ENCODE measurements at regions not wholly inside any gene's neighbourhood (a gene's known extent, or its start where the extent isn't known, plus 50 kb on each side); places are given as distances from the start of the nearest gene placed in this dataset.

DNA sequence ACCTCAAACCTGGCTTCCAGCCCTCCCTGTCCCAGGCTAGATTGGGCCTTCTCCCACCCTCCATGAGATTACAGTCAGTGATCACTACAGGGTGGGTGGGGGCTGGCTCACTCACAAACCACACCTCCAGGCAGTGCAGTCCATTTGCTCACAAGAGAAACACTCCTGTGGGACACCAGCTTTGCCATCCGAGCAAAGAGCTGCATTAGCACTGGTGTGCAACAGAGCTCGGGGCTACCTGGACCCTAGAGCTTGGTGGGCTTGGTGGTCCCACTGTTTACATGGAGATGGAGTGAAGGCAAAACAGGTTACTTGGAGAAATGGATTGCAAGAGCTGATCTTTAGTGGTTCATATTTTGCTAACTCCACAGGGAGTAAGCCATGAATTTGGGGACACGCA lies 451.7 kb upstream of the ZMIZ1 start:
- no peak for DNase-seq (ENCODE audit: low read depth in 3 of 3)

DNA sequence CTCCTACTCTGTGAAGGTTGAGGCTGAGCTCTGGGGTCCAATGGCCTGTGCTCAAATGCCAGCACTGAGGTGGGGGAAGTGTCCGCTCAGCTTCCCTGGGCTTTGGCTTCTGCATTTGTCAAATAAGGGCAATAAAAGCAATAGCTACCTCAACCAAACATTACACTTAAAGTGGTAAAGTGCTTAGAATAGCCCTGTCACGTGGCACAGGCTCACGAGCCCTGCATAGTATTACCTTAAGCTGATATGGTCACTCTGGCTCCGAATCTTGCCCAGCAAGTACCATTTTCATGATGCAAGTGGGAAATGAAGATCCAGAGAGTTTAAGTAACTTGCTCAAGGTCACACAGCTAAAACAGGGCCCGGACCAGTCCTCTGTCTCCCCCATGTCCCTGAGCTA lies 451.1 kb upstream of the ZMIZ1 start:
- DNase-seq (ENCODE audit: low read depth in 3 of 3) = no peak

DNA sequence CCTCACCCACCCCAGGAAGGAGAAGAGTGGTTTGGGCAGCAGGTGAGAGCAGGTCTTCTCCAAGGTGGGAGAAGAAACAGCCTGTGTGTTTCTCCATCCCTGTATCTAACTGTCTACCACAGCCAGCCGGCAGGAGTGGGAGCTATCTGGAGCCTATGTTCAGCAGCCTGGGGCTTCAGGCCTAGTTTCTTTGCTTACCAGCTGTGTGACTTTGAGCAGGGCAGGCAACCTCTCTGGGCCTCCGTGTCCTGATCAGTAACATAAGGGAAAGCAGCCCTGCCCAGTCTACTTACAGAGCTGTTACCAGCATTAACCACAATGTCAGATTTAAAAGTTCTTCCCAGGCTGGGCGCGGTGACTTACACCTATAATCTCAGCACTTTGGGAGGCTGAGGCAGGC lies 450.7 kb upstream of the ZMIZ1 start:
- DNase-seq (ENCODE audit: low read depth in 3 of 3) = no peak

DNA sequence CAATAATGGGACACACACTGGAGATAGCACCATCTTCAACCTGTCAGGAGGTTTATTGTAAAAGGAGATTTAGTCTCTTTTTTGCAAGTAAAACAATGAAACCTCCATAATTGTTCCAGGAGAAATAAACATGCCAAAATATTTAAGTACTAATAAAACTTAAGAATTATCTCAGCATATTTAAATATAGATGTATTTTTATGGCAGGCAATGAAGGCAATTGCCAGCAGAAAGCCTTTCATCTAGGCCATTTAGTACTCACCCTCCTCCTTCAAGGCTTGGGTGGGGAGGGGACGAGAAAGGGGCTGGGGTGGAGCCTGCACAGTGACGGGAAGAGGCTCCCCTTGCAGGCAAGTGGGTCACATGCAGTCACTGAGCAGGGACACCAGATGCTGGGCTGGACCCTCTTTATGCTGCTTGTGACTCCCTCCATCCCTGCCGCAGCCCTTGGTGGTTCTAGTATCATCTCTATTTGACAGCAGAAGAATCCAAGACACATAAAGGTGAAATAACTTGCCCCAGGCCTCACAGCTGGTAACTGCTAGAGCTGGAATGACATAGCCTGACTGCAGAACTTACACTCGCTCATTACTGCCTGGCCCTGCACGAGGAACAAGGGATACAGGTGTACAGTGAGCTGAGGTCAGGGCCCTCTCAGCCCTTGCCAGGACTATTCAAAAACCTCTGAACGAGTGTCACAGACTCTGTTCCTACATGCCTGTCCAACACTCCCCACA lies 449.5 kb upstream of the ZMIZ1 start:
- DNase-seq (ENCODE audit: low read depth in 3 of 3) = no peak

DNA sequence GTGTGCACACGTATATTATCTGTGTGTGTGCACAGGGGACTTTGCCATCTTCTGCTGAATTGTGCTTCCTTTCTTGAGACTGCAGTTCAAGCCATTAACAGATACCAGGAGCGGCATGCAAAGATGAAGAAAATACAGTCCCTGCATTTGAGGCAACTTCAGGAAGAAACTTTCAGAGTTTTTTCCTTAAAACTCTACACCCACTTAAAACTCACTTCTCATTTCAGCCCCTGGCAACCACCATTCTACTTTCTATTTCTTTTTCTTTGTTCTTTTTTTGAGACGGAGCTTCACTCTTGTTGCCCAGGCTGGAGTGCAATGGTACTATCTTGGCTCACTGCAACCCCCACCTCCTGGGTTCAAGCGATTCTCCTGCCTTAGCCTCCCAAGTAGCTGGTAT lies 448.9 kb upstream of the ZMIZ1 start:
- DNase-seq (ENCODE audit: low read depth in 3 of 3) = no peak

DNA sequence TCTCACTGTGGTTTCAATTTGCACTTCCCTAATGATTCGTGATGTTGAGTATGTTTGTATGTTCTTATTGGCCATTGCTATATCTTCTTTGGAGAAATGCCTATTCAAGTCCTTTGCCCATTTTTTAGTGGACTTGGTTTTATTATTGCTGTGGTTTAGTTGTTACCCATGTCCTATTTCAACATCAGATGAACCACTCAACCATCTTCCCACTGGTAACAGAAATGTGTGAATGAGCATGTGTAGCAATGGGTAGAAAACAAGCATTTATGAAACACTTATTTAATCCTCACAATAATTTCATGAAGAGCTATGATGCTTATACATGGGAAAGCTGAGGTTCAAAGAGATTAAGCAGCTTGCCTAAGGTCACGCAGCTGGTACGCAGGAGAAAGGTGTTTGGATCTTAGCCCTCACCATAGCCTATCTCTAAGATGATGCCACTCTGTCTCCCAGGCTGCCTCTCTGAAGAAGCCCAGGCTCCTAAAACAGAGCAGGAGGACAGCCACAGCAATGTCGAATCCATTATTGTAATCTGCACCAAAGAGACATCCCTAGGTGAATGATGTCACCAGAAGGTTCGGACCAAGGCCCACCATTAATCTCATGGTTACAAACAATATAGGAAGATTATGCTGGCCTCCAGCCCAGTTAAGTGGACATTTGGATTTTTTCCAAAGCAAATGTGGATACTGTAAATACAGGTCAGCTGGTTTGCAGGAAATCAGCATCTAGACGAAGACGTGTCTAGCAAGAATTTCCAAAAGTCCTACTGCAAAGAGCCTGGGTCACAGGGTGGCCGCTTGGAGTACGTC lies 447.6 kb upstream of the ZMIZ1 start:
- DNase-seq (ENCODE audit: low read depth in 3 of 3) = no peak

DNA sequence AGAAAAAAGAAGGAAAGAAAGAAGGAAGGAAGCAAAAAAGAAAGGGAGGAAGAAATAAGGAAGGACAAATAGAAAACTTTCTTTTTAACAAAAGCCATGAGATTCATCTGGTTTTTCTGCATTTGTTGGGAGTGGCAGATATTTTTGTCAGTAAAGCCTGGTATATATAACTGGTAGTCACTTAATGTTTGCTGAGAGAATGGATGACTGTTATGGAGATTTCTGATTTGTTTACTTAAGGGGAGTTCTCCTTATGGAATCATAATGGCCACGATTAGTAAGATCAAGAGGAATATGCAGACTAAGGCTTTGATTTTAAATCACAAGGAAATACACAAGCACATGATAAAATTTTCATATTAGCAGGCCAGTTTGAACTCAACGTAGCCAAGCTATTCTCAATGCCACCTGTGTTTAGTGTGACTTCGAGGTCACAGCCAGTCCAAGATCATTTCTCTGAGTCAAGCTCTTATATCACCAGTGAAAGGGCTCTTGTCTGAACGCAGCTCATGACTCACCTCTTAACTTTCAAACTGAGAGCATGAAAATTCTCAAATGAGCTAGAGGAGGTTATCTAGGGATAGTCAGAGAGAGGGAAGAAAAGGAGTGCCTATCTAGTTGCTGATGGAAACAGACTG lies 445.1 kb upstream of the ZMIZ1 start:
- no peak for DNase-seq (ENCODE audit: low read depth in 3 of 3)

DNA sequence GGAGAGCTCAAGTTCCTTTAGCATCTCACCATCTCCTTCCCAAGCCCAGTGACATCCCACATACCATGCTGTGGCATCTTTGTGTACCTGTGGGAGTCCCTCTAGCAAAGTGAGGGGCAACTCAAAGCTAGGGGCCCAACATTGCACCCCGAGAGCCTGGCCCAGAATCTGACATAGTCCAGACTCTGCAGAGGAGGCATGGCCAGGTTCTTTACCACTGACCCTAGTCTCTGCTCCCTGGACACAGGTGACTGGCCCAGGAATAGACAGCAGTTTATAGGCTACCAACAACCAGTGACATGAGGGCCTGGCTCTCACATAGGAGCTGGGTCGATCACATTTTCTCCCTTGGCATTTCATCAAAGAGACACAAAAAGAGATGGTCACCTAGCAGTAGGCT lies 444.0 kb upstream of the ZMIZ1 start:
- no peak for DNase-seq (ENCODE audit: low read depth in 3 of 3)

DNA sequence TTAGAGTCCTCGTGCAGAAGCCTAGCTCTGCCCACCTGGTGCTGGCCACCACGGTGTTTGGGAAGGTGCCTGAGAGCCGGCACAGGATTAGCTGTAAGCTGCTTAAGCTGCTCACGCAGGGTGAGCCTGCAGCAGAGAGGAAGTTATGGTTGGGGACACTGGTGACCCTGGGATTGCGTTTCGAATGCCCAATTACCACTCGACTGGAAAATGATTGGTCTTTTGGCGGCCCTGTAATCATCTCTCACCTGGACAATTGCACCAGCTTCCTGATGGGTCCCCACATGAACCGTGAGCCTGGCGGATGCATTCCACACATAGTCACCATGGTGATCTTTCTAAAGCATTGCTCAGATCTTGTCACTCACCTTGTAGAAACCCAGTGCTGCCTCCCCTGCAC lies 442.3 kb upstream of the ZMIZ1 start:
- DNase-seq (ENCODE audit: low read depth in 3 of 3) = no peak

DNA sequence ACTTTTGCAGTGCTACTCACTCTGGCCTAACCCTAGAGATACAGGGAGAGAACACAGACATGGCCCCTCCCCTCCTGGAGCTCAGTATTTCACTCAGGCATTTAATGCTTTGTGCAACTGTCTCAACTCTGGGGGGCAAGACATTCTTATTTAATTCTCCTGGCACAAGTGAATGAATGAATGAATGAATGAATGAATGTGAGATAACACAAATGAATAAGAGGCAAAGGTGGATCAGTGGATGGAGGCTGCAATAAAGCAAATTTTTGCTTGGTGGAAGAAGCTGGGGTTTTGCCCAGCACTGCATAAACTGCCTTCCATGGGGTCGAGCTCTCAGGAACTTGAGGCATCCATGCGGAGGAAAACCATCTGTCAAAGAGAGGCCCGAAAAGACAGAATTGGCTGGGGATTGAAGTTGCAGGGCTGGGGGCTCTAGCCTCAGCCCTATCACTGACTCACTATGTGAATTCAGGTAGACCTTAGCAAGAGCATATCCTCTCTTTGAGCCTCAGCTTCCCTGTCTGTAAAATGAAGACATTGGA lies 441.4 kb upstream of the ZMIZ1 start:
- no peak for DNase-seq (ENCODE audit: low read depth in 3 of 3)

DNA sequence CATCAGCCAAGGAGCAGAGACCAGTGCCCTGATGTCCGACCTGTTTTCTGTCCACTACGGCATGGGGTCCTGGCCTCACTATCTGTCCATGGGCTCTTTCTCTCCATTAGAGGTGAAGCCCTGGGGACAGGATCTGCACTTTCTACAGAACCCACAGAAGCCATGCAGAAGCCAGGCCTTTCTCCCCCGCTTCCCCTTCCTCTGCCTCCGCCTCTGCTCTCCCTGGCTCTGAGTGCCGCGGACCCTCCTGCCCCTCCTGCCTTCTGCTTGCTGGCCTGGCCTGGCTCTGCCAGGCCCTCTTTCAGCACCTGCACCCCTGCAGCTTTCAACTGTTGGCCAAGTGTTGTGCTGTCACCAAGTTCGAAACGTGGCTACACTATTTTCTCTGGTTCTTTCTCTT lies 439.8 kb upstream of the ZMIZ1 start:
- DNase-seq (ENCODE audit: low read depth in 3 of 3) = no peak

DNA sequence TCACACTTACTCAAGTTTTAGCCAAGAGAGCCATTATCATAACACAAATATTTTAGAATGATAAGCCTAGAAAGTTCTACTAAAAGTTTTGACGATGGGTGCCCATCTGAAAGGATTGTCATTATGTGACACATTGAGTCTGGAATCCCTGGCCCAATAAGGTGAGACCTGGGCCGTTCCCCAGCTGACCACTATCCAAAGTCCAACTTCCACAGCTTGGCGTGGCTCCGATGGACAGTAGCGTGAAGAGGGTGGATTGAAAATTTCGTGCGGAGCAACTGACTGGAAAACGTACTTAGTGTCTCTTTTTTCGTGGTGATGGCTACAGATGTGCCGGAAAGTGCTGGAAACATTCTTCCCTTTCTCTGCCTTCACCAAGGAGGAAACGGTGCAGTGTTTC lies 439.0 kb upstream of the ZMIZ1 start:
- DNase-seq (ENCODE audit: low read depth in 3 of 3) = no peak

DNA sequence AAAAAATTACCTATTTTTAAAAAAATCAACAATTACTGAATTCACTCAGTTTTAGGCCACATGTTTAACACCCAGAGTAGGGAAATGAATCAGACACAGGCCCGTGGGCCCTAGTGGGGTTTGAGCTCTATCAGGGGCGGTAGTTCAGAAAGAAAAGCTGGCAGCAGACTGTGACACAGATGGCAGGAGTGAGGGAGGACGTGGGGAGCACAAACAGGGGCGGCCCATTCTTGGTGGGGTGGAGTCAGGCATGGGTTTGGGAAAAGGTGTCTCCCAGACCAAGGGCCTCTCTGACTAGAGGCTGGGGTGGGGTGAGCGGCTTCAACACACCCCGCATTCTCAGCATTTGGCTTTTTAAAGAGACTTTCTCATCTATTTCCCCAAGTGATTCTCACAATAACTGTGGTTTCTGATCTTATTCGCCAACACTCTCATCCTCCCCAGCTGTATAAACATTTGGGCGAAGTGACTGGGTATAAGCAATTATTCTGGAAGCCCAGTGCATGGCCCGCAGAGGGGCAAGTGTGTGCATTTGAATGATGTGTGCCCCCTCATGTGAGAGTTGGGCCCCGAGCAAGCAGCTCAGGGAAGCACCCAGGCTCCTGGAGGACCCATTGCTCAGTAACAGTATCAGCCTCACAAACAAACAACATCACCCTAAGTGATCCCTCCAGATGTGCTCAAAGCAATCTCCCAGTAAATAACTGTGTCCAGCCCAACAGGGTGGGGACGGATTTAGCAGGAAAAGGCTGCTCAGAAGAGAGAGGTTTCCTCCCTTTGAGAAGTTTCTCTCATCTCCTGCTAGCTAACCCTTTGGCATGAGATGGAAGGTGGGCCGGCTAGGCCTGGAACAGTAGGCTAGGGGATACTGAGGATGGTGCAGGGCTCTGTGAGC lies 437.6 kb upstream of the ZMIZ1 start:
- DNase-seq (ENCODE audit: low read depth in 3 of 3) = no peak

DNA sequence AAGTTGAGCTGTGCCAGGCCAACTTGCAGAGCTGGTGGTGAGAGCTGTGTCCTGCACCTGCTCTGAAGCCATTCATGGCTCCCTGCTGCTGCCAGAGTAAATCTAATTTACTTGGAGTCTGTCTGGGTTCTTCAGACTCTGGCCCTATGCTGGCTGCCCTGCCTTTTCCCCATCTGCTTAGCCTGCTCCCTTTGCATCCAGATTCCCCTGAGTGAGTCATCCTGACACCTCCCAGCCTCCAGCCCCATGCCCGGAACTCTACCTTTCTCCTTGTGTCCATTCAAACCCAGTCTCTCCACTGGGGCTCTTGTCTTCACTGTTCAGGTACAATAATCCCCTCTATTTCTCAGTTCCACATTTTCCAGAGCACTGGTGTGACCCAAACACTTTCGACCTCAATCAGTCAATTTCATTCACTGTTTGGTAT lies 434.4 kb upstream of the ZMIZ1 start:
- DNase-seq (ENCODE audit: low read depth in 3 of 3) = no peak

DNA sequence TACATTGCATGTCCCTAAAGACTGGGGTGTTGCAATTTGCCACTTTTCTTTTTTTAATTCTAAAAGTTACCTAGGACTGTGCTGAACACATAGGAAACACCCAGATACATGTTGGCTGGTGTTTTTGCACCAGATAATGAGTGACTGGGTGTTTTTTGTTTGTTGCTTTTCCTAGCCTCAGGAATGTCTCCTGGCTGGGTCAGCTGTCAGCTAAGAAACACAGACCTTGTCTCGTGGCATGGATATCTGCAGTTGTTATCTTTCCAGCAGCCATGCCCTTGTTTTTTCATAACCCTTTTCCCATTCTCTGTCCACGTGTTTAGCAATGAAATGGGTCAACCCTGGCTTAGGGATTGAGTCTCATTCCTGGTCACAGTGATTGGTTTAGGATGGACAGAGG lies 433.9 kb upstream of the ZMIZ1 start:
- no peak for DNase-seq (ENCODE audit: low read depth in 3 of 3)

DNA sequence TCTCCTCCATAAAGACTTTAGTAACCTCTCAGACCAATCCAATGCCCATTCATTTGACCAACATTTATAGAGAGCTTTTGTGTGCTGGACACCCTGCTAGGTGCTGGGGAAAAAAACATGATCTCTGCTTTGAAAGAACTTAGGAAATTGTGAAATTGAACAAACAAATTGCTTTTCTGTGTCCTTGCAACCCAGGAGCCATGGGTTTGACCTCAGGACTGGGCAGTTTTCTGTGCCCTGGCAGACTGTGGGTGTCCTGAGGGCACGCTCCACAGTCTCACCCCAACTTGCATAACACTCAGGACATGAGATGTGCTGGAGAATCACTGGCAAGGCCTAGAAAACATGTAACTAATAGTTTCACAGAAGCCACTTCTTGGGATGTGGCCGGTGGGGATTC lies 429.1 kb upstream of the ZMIZ1 start:
- no peak for DNase-seq (ENCODE audit: low read depth in 3 of 3)

DNA sequence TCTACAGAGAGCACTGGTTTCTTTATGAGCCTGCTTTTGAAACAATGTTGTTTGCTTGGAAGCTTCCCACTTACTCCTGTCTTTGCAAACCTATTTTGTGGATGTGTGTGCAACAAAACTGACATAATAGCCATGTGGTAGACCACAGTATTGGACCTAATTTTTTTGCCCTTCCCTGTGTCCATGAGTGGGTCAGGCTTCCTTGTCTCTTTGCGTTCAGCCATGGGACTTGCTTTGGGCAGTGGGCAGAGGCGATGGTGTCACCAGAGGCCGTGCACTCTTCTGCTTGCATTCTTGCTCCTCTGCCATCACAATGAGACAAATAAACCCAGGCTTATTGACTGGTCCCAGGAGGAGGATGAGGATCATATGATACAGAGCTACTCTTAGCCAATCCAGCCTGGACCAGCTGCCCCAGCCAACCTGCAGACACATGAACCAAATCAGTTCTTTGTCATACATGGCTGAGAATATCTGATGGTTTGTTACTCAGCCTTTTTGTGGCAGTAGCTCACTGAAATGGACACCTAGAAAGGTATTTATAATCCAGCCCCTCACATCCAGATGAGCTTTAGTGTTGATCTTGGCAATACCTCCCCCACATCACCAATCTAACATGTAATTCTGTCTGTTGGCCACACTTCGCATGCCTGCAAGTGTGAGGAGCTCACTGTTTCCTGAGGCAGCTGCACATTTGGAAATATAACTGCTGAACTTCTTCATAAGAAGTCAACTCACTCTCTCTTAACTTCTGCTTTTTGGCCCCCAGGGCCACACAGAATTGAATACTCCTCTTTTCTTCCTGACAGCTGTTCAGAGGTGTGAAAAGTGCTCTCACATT lies 427.8 kb upstream of the ZMIZ1 start:
- DNase-seq (ENCODE audit: low read depth in 3 of 3) = no peak

DNA sequence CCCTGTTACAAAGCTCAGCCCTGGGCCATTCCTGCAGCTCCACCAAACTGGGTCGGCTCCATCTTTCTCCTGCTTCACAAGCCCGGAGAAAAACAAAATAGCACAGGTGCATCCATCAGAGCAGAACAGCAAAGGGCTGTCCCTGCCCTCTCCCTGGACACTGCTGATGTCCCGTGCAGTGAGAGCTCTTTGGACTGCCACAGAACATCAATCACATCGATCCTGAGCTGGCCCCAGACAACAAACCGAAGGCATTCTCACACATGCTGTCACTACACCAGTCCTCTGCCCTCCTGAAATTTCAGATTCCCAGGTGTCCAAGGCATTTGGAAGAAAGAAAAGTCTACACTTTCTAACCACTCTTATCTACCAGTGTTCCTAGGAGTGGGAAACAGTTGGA lies 427.1 kb upstream of the ZMIZ1 start:
- no peak for DNase-seq (ENCODE audit: low read depth in 3 of 3)

DNA sequence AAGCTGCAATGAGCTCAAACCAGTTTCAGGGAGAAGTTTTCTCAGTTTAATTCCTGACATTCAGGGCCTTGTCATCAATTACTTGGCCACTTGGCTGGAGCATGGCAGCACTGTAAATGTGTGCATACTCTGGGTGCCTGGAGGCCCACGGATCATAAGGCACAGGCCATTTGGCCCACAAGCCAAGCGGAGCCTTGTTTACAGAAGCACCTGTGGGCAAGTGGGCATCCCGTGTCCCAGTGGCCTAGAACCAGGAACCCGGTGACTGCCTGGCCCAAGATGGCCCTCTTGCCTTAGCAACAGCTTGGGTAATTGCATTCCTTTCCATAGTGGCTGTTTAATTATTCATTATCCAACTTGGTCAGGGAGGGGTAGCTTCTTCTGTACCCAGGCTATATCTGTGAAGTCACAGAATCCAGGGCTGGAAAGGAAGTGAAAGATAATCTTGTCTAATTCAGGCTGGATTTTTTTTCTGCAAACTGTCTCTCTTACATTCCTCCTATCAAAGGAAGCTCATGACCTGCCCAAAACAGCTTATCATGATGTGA lies 426.4 kb upstream of the ZMIZ1 start:
- no peak for DNase-seq (ENCODE audit: low read depth in 3 of 3)

DNA sequence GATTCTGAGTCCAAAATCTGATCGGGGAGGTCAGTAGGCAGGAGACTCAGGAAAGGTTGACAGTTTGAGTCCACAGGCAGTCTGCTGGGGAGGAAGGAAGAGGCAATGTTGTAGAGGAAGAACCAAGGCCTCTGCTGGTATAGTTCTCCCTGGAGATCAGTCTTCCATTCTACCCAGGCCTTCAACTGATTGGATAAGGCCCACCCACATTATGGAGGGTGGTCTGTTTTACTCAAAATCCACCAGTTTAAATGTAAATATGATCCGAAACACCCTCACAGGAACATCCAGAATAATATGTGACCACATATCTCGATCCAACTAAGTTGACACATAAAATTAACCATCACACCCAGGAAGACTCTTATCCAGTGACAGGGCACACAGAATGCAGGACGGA lies 425.3 kb upstream of the ZMIZ1 start:
- no peak for DNase-seq (ENCODE audit: low read depth in 3 of 3)
